ENCODE measurements at regions not wholly inside any gene's neighbourhood (a gene's known extent, or its start where the extent isn't known, plus 50 kb on each side); places are given as distances from the start of the nearest gene placed in this dataset.

DNA sequence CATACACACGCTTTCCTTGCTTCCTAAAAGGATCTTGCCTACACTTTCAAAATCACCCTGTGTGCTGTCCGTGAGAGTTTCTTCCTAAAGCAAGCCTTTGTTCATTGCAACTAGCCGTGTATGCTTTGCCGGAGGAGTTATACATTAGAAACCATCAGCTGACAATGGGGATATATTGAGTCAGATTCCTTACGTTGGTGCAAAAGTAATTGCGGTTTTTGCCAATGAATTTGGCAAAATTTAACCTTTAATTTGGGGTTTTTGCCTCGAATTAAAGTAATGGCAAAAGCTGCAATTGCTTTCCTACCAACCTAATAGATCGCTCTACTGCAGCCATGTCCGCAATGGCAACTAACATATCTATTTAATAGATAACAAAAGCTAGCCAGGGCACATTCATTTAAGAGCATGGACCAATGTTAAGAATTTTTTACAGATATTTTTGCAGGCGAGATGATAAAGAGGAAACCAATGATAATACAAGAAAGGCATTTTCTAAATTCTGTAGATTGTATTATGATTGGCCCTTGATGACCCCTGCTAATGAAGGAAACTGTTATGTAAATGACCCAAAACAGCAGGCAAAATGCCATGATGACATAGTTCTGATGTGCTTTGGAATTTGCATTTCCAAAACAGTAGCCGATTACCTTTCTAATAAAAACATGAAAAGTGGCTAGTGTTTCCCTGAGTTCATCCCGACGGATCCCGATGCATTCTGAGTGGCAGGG is 184.8 kb upstream of the NRP1 start:
- Mint-ChIP-seq H3K4me3 (no peak overlapping the region), H3K27ac (no peak overlapping the region), H3K9me3 (ENCODE audit: insufficient read depth) (no peaks in the 10 kb centered on the region), H3K4me1 (no peaks in the 10 kb centered on the region), H3K27me3 (no peaks in the 10 kb centered on the region)
- no peaks in the 10 kb centered on the region for H3K36me3 ChIP-seq (replicated peaks in 1 of 2; ENCODE audit: control extremely low read depth in 1 of 2, control insufficient read depth in 1 of 2, extremely low read depth in 1 of 2, insufficient read depth in 2 of 2, low read length in 1 of 2)
- no peaks in the 10 kb centered on the region for H3K79me2 ChIP-seq (ENCODE audit: control insufficient read depth, insufficient read depth, low read length)
- ChIA-PET CTCF (no interaction called here), POLR2A (no interaction called here)
- TF ChIP-seq EZH2 (IDR thresholded peaks at IDR 0.05; ENCODE audit: borderline replicate concordance, insufficient read depth, low read depth, low read length, poor library complexity, severe bottlenecking), result no peak
- TF ChIP-seq, protein P1, sequence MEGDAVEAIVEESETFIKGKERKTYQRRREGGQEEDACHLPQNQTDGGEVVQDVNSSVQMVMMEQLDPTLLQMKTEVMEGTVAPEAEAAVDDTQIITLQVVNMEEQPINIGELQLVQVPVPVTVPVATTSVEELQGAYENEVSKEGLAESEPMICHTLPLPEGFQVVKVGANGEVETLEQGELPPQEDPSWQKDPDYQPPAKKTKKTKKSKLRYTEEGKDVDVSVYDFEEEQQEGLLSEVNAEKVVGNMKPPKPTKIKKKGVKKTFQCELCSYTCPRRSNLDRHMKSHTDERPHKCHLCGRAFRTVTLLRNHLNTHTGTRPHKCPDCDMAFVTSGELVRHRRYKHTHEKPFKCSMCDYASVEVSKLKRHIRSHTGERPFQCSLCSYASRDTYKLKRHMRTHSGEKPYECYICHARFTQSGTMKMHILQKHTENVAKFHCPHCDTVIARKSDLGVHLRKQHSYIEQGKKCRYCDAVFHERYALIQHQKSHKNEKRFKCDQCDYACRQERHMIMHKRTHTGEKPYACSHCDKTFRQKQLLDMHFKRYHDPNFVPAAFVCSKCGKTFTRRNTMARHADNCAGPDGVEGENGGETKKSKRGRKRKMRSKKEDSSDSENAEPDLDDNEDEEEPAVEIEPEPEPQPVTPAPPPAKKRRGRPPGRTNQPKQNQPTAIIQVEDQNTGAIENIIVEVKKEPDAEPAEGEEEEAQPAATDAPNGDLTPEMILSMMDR (IDR thresholded peaks at IDR 0.05), result no peak
- H3K27me3 ChIP-seq (replicated peaks in 1 of 4; ENCODE audit: control extremely low read depth in 1 of 4, control insufficient read depth in 3 of 4, insufficient read depth in 4 of 4, low read length in 3 of 4), result no peaks in the 10 kb centered on the region
- intact Hi-C loops (cut with micrococcal nuclease), result no loop called here
- H3K4me3 ChIP-seq (ENCODE audit: control extremely low read depth in 1 of 5, extremely low read depth in 1 of 5, insufficient read depth in 1 of 5, low read depth in 2 of 5, low read length in 4 of 5), result no peak overlapping the region
- H3K9me3 ChIP-seq (ENCODE audit: control extremely low read depth in 1 of 3, control insufficient read depth in 2 of 3, insufficient read depth in 1 of 3, low read length in 2 of 3), result peaks cover 0 to 5% (median 0%) of the 10 kb centered on the region in 3 donors
- DNase-seq (no peak), ATAC-seq (ENCODE audit: low read depth) (no peak)
- H3K4me2 ChIP-seq (replicated peaks; ENCODE audit: low read depth, low read length, poor library complexity, severe bottlenecking), result no peak overlapping the region
- H3K4me1 ChIP-seq (ENCODE audit: control insufficient read depth in 2 of 2, insufficient read depth in 2 of 2, low read length in 2 of 2), result no peaks in the 10 kb centered on the region
- H2AFZ ChIP-seq (ENCODE audit: insufficient read depth, low read depth, low read length, poor library complexity, severe bottlenecking), result no peak overlapping the region
- no peak overlapping the region for H3K9ac ChIP-seq (ENCODE audit: low read length)
- H3K27ac ChIP-seq (ENCODE audit: low read length in 2 of 2), result no peak overlapping the region
- 85% methylated on average over 10 of the region's 14 CpGs for WGBS (ENCODE audit: insufficient coverage)
- H4K20me1 ChIP-seq (ENCODE audit: control insufficient read depth, insufficient read depth, low read length, poor library complexity, severe bottlenecking), result no peaks in the 10 kb centered on the region

DNA sequence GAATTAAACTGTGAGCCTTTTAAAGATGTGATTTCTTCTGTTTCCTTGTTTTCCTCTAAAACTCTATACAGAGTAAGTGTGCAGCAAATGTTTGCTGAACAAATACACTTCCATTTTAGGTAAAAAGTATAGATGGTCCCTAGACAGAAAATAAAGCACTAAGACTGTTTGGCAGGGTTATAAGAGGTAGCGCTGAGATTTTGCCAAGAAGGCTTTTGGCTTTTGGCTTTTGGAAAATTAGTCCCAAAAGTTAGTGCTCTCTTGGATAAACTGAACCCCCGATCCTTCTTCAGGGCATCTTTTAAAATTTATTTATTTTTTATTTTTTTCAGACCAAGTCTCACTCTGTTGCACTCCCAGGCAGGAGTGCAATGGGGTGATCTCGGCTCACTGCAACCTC is 175.7 kb upstream of the NRP1 start:
- no peak for ATAC-seq (ENCODE audit: low read depth)

More for the DNA sequence above, 175.7 kb upstream of the NRP1 start:
- Mint-ChIP-seq H3K27me3 (no peaks in the 10 kb centered on the region), H3K9me3 (ENCODE audit: insufficient read depth) (no peaks in the 10 kb centered on the region), H3K4me1 (no peaks in the 10 kb centered on the region), H3K4me3 (no peak overlapping the region), H3K27ac (no peak overlapping the region)
- intact Hi-C loops (cut with micrococcal nuclease), result no loop called here
- DNase-seq, result no peak
- no peak overlapping the region for H3K4me3 ChIP-seq (ENCODE audit: control extremely low read depth in 1 of 5, extremely low read depth in 1 of 5, insufficient read depth in 1 of 5, low read depth in 2 of 5, low read length in 4 of 5)
- no peaks in the 10 kb centered on the region for H3K4me1 ChIP-seq (ENCODE audit: control insufficient read depth in 2 of 2, insufficient read depth in 2 of 2, low read length in 2 of 2)
- ChIA-PET POLR2A (no interaction called here), CTCF (no interaction called here)
- H3K27ac ChIP-seq (ENCODE audit: low read length in 2 of 2), result no peak overlapping the region
- no peaks in the 10 kb centered on the region for H3K27me3 ChIP-seq (replicated peaks in 1 of 4; ENCODE audit: control extremely low read depth in 1 of 4, control insufficient read depth in 3 of 4, insufficient read depth in 4 of 4, low read length in 3 of 4)
- no peak overlapping the region for H3K9ac ChIP-seq (ENCODE audit: low read length)
- WGBS (ENCODE audit: insufficient coverage), result 89% methylated on average over 1 of the region's 3 CpGs
- H3K36me3 ChIP-seq (replicated peaks in 1 of 2; ENCODE audit: control extremely low read depth in 1 of 2, control insufficient read depth in 1 of 2, extremely low read depth in 1 of 2, insufficient read depth in 2 of 2, low read length in 1 of 2), result no peaks in the 10 kb centered on the region
- no peak overlapping the region for H3K4me2 ChIP-seq (replicated peaks; ENCODE audit: low read depth, low read length, poor library complexity, severe bottlenecking)
- no peaks in the 10 kb centered on the region for H3K79me2 ChIP-seq (ENCODE audit: control insufficient read depth, insufficient read depth, low read length)
- TF ChIP-seq EZH2 (IDR thresholded peaks at IDR 0.05; ENCODE audit: borderline replicate concordance, insufficient read depth, low read depth, low read length, poor library complexity, severe bottlenecking), result no peak
- TF ChIP-seq, protein P1 (IDR thresholded peaks at IDR 0.05), result no peak
- no peaks in the 10 kb centered on the region for H3K9me3 ChIP-seq (ENCODE audit: control extremely low read depth in 1 of 3, control insufficient read depth in 2 of 3, insufficient read depth in 1 of 3, low read length in 2 of 3)
- H4K20me1 ChIP-seq (ENCODE audit: control insufficient read depth, insufficient read depth, low read length, poor library complexity, severe bottlenecking), result no peaks in the 10 kb centered on the region
- H2AFZ ChIP-seq (ENCODE audit: insufficient read depth, low read depth, low read length, poor library complexity, severe bottlenecking), result no peak overlapping the region

All from B cell (primary cell).